K562 (cell line): ENCODE measurements at regions not wholly inside any gene's neighbourhood (a gene's known extent, or its start where the extent isn't known, plus 50 kb on each side); places are given as distances from the start of the nearest gene placed in this dataset.
A peak's percentile ranks its signal among the peaks of the same experiment; 100 is the strongest.

Experiments used
- ATAC-seq: fragments of 200-7000 bp; cut with Tn5 transposase; 3 replicates; pipeline ENCODE4 v1.9.1; 2020; ENCODE audit warnings: moderate library complexity
- BruUV-seq: library from RNA; stranded (reverse); fragments of 400-500 nt; replicated peaks from 2 replicates; lab custom pipeline; 2021; lab: Mats Ljungman, UMichigan
- CTCF ChIA-PET: fragments of 300-600 bp; formaldehyde crosslinking; extraction: SDS; loops from one replicate; lab custom pipeline; 2021; ENCODE audit warnings: low intra/inter-chr PET ratio; lab: Yijun Ruan, JAX
- POLR2A ChIA-PET: fragments of 300-600, 350-650 bp; sonication (Branson Sonifier 250); formaldehyde crosslinking; extraction: SDS; loops from one replicate; lab custom pipeline; 2021; ENCODE audit warnings: antibody characterized with exemption, inconsistent platforms; lab: Yijun Ruan, JAX
- DNase-seq, 4 experiments: peaks; one replicate each; pipeline versions ENCODE4 v3.0.0 to v3.0.0-alpha.2; 2011 to 2018; ENCODE audit warnings: low spot score in 3 of 4, mixed read lengths in 3 of 4; ENCODE audit errors: extremely low read depth in 1 of 4
- FAIRE-seq: peaks from 2 replicates; lab custom pipeline; 2011; peaks lifted over from hg19 to GRCh38; lab: Jason Lieb, UNC
- H2AFZ ChIP-seq: 2 replicates; pipeline ENCODE4 v1.6.0; 2011; ENCODE audit warnings: low read depth, low read length, control low read depth, inconsistent platforms
- H3K27ac ChIP-seq: fragments of 200-600 bp; 3 replicates; pipeline ENCODE4 v1.8.0; 2011; ENCODE audit warnings: low read depth, mild to moderate bottlenecking, control low read depth, inconsistent platforms, low read length, moderate library complexity, mixed read lengths; ENCODE audit errors: extremely low read depth
- H3K27me3 ChIP-seq, 2 experiments: fragments of 300-600 bp in 1 of 2; 2 replicates in 1 of 2; 3 replicates in 1 of 2; pipeline versions ENCODE4 v1.6.0 to v1.8.0; 2011; ENCODE audit warnings: inconsistent platforms in 2 of 2, low read length in 2 of 2, mild to moderate bottlenecking in 1 of 2, mixed read lengths in 1 of 2, moderate library complexity in 1 of 2; ENCODE audit not compliant: control insufficient read depth in 2 of 2, insufficient read depth in 2 of 2
- H3K36me3 ChIP-seq: fragments of 300-600 bp; 3 replicates; pipeline ENCODE4 v1.8.0; 2011; ENCODE audit warnings: mild to moderate bottlenecking, low read length, inconsistent platforms; ENCODE audit not compliant: control insufficient read depth, insufficient read depth
- H3K4me1 ChIP-seq, 2 experiments: fragments of 200-600 bp in 1 of 2; replicated peaks in 1 of 2; 2 replicates in 1 of 2; 3 replicates in 1 of 2; pipeline versions ENCODE4 v1.5.1 to v1.8.0; 2011; ENCODE audit warnings: inconsistent platforms in 2 of 2, low read length in 2 of 2, mild to moderate bottlenecking in 1 of 2, mixed read lengths in 1 of 2, moderate library complexity in 1 of 2; ENCODE audit not compliant: control insufficient read depth in 2 of 2, insufficient read depth in 2 of 2
- H3K4me2 ChIP-seq: 2 replicates; pipeline ENCODE4 v1.6.1; 2011; ENCODE audit warnings: low read length, control low read depth, inconsistent platforms, mixed read lengths; ENCODE audit not compliant: insufficient read depth
- H3K4me3 ChIP-seq: fragments of 200-600 bp; sonication (generic), shearing (Covaris generic); 2 replicates; pipeline ENCODE4 v1.5.1; 2016; ENCODE audit warnings: control low read depth, inconsistent platforms
- H3K79me2 ChIP-seq: fragments of 200-600 bp; 3 replicates; pipeline ENCODE4 v1.8.0; 2011; ENCODE audit warnings: low read length, inconsistent platforms; ENCODE audit not compliant: control insufficient read depth, insufficient read depth
- H3K9ac ChIP-seq, 2 experiments: 2 replicates each; pipeline versions ENCODE4 v1.6.0 to v1.6.1; 2011; ENCODE audit warnings: low read depth in 2 of 2, low read length in 2 of 2, control low read depth in 1 of 2, inconsistent platforms in 1 of 2, mild to moderate bottlenecking in 1 of 2, mixed read lengths in 1 of 2; ENCODE audit not compliant: insufficient read depth in 1 of 2
- H3K9me1 ChIP-seq: one replicate; pipeline ENCODE4 v1.6.0; 2011; ENCODE audit warnings: inconsistent platforms, mild to moderate bottlenecking, low read length, moderate library complexity; ENCODE audit not compliant: control insufficient read depth, insufficient read depth
- H3K9me3 ChIP-seq: replicated peaks from 2 replicates; pipeline ENCODE4 v1.5.1; 2011; ENCODE audit warnings: low read depth, low read length, inconsistent platforms; ENCODE audit not compliant: control insufficient read depth, insufficient read depth
- H4K20me1 ChIP-seq: replicated peaks from 2 replicates; pipeline ENCODE4 v1.6.1; 2011; ENCODE audit warnings: low read length, inconsistent platforms, mixed read lengths; ENCODE audit not compliant: control insufficient read depth, insufficient read depth
- MAFG ChIP-seq: fragments of 450-650 bp; conservative IDR thresholded peaks from 2 replicates; pipeline ENCODE4 v1.6.1; 2016; ENCODE audit warnings: missing genetic modification characterization, missing compliant biosample characterization
- MEIS2 ChIP-seq: fragments of 450-650 bp; IDR thresholded peaks from 2 replicates; pipeline ENCODE4 v1.6.1; 2014; ENCODE audit warnings: mild to moderate bottlenecking; ENCODE audit not compliant: partially characterized antibody
- MGA ChIP-seq: fragments of 450-650 bp; IDR thresholded peaks from 2 replicates; pipeline ENCODE4 v1.6.1; 2016; ENCODE audit warnings: mild to moderate bottlenecking, moderate library complexity
- MLX ChIP-seq, 2 experiments: fragments of 450-650 bp in 1 of 2; sonication (generic) in 1 of 2; formaldehyde crosslinking; conservative IDR thresholded peaks; 2 replicates each; pipeline versions ENCODE4 v1.4.0 to v1.8.1; 2020 to 2022; ENCODE audit warnings: mild to moderate bottlenecking in 1 of 2, missing genetic modification reagents in 1 of 2
- NFE2 ChIP-seq: IDR thresholded peaks from 2 replicates; pipeline ENCODE4 v1.6.1; 2014; ENCODE audit warnings: antibody characterized with exemption, low read depth
- PKNOX1 ChIP-seq: fragments of 450-650 bp; IDR thresholded peaks from 2 replicates; pipeline ENCODE4 v1.6.1; 2016
- ZNF263 ChIP-seq: sonication (generic); formaldehyde crosslinking; IDR thresholded peaks from 2 replicates; pipeline ENCODE4 v1.8.0; 2022; ENCODE audit warnings: mild to moderate bottlenecking, missing genetic modification reagents, borderline replicate concordance
- ZNF316 ChIP-seq: fragments of 450-650 bp; IDR thresholded peaks from 2 replicates; pipeline ENCODE4 v1.6.1; 2016
- WGBS: fragments of 100-300 bp; shearing (Covaris generic); methylation state at CpG from one replicate; pipeline ENCODE4 v1.1.6; 2016; ENCODE audit warnings: low coverage, mixed read lengths; ENCODE audit not compliant: insufficient coverage; ENCODE audit errors: missing lambda C conversion rate; 5-methylcytosine and 5-hydroxymethylcytosine counted together
- in situ Hi-C: fragments of 300-500 bp; cut with MboI; formaldehyde crosslinking; loops from 4 replicates; pipeline ENCODE4 v1.15.0; 2018; ENCODE audit warnings: inconsistent platforms, mixed read lengths
- intact Hi-C: fragments of 100-400 bp; cut with micrococcal nuclease; formaldehyde crosslinking; loops from 2 replicates; pipeline ENCODE4 v1.14.2; 2022

- BruUV-seq, result no TSS peak
- in situ Hi-C loops, result no loop called here
- intact Hi-C loops, result no loop called here
- TF ChIP-seq MAFG (tag) (peak; percentile 69), ZNF316 (peak; percentile 47; the same call in 1 of the 2 replicates), MGA (no peak), ZNF263 (CRISPR knock-in tag) (no peak), PKNOX1 (0 out of 2 replicates have a peak, but pooled peaks have one; percentile 7), NFE2 (peak; percentile 68), MEIS2 (peak; percentile 50), MLX (CRISPR knock-in tag; conservative IDR thresholded peaks at IDR 0.05) (no peak)
Observed at GRCh38 chr6:86712039-86712438, 225.3 kb upstream of the HTR1E start.

More at GRCh38 chr6:86712039-86712438, 225.3 kb upstream of the HTR1E start:
- no peaks in the 10 kb centered on the region; the same call in 2 of the 3 replicates for H3K36me3 ChIP-seq
- H3K4me2 ChIP-seq, result no peak overlapping the region
- ATAC-seq (peak; percentile 48; the same call in 1 of the 3 replicates), DNase-seq (no peak), FAIRE-seq (no peak)
- H3K4me3 ChIP-seq, result no peak overlapping the region
- H2AFZ ChIP-seq, result peak overlapping the region; percentile 33; the same call in 1 of the 2 replicates
- POLR2A ChIA-PET, result no interaction called here
- no peak overlapping the region for H3K9ac ChIP-seq
- no peaks in the 10 kb centered on the region for H3K79me2 ChIP-seq
- H3K9me1 ChIP-seq, result no peaks in the 10 kb centered on the region
- H3K27ac ChIP-seq, result no peak overlapping the region
- H3K4me1 ChIP-seq, result no peaks in the 10 kb centered on the region
- no peaks in the 10 kb centered on the region for H3K9me3 ChIP-seq
- CTCF ChIA-PET, result no interaction called here
- 0% methylated on average over 2 of the region's 2 CpGs for WGBS
- H4K20me1 ChIP-seq, result no peaks in the 10 kb centered on the region
- no peaks in the 10 kb centered on the region for H3K27me3 ChIP-seq
